Astrocyte (in vitro differentiated cells and primary cell): ENCODE measurements at regions not wholly inside any gene's neighbourhood (a gene's known extent, or its start where the extent isn't known, plus 50 kb on each side); places are given as distances from the start of the nearest gene placed in this dataset.

Experiments used
- EZH2 ChIP-seq: IDR thresholded peaks from 2 replicates; pipeline ENCODE4 v1.6.1; 2012; ENCODE audit warnings: mild to moderate bottlenecking, low read length, inconsistent platforms; ENCODE audit not compliant: insufficient read depth
- TF ChIP-seq, protein P1 (sequence below): IDR thresholded peaks from 2 replicates; pipeline ENCODE4 v1.5.1; 2011; ENCODE audit warnings: low read depth, mild to moderate bottlenecking, inconsistent platforms, low read length, moderate library complexity; ENCODE audit not compliant: insufficient read depth

DNA sequence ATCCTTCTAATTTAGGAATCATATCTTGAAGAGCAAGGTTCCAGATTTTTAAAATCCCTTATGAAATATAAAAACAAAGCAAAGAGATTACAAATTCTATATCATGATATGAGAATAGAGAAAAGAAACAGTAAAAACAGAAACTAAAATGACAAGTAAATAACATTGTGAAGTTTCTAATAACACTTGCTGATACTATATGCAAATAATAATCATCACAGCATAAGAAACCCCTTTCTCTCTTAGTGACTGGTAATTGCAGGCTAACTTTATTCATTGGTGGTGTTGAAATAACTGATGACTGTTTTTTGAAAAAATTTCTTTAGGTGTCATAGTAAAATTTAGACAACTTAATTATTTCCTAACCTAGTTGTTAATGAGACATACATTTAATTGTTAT, 281.6 kb downstream of the PLA2G4A start:
- TF ChIP-seq, protein P1, sequence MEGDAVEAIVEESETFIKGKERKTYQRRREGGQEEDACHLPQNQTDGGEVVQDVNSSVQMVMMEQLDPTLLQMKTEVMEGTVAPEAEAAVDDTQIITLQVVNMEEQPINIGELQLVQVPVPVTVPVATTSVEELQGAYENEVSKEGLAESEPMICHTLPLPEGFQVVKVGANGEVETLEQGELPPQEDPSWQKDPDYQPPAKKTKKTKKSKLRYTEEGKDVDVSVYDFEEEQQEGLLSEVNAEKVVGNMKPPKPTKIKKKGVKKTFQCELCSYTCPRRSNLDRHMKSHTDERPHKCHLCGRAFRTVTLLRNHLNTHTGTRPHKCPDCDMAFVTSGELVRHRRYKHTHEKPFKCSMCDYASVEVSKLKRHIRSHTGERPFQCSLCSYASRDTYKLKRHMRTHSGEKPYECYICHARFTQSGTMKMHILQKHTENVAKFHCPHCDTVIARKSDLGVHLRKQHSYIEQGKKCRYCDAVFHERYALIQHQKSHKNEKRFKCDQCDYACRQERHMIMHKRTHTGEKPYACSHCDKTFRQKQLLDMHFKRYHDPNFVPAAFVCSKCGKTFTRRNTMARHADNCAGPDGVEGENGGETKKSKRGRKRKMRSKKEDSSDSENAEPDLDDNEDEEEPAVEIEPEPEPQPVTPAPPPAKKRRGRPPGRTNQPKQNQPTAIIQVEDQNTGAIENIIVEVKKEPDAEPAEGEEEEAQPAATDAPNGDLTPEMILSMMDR, result no peak
- no peak for TF ChIP-seq EZH2
